C4-2B (cell line): ENCODE measurements at regions not wholly inside any gene's neighbourhood (a gene's known extent, or its start where the extent isn't known, plus 50 kb on each side); places are given as distances from the start of the nearest gene placed in this dataset.

ENCODE experiments used
- H3K27ac ChIP-seq: fragments of 450-650 bp; 2 replicates; pipeline ENCODE4 v1.5.1; 2017
- CTCF ChIP-seq: fragments of 450-650 bp; conservative IDR thresholded peaks from 2 replicates; pipeline ENCODE4 v1.5.1; 2017; ENCODE audit warnings: mild to moderate bottlenecking
- ZFX ChIP-seq: fragments of 450-650 bp; IDR thresholded peaks from 2 replicates; pipeline ENCODE4 v1.6.1; 2017

DNA sequence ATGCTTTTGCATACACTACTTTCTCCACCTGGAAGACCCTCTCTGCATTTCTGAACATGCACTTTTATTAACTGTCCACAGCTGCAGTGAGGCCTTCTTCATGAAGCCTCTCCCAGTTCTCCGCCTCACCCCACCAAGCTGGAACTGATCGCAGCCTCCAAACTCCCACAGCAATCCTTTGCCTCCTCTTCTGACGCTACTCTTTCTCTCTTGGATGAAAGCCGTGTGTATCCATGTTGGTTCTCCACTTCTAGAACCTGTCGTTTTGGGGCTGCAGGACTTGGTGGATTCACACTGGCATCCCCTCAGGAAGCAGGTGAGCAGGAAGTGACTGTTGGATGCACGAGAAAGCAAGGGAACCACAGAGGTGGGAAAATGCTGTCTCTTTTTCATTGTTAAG is 288.6 kb downstream of the MYCN start:
- H3K27ac ChIP-seq = no peak overlapping the region
- no peak for TF ChIP-seq ZFX
- no peak for TF ChIP-seq CTCF

DNA sequence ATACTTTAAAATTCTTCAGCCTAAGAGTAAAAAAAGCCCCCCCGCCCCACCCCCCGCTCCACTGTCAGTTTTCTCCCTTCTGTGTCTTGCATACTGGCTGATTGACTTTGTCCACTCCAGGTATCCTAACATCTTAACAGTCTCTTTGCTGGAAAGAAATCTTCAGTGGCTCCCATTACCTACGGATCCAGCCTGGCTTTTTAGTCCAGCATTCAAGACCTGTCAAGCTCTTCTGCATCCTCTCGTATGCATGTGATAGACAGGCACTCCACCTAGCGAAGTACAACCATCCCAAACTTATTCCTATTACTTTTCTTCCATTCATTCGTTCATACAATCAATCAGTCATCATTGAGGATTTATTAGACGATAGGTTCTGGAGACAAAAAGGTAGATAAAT is 288.1 kb downstream of the MYCN start:
- no peak overlapping the region for H3K27ac ChIP-seq
- TF ChIP-seq CTCF (no peak), ZFX (no peak)

DNA sequence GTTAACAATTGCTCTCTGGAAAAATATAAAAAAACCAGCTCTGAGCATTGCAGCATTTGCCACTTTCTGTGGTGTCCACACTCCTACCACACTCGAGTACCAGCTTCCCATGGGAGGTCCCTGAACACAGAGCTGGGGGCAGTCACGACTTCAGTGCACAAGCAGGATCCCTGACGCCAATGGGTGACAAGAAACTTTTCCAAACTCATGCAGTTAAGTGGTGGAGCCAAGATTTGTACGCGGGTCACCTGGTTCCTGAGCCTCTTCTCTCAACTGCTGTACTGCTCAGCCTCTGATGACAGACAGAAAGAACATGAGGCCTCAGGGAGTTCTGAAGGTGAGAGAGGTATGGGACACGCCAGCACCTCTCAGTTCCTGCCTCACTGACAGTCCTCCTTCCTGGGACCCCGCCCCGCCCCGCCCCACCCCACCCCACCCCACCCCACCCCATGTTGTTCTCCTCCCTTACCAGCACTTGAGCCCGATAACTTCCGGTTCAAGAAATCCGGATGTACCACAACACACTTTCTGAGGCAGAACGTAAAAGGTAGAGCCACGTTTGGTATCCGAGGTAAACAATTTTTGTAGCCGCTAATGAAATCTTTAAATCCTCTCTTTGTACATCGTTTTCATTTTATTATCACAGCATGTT is 287.6 kb downstream of the MYCN start:
- no peak overlapping the region for H3K27ac ChIP-seq
- no peak for TF ChIP-seq CTCF
- TF ChIP-seq ZFX = no peak

- H3K27ac ChIP-seq = no peak overlapping the region
- TF ChIP-seq ZFX (no peak), CTCF (no peak)
Observed at GRCh38 chr2:16226943-16227664, 286.8 kb downstream of the MYCN start.

DNA sequence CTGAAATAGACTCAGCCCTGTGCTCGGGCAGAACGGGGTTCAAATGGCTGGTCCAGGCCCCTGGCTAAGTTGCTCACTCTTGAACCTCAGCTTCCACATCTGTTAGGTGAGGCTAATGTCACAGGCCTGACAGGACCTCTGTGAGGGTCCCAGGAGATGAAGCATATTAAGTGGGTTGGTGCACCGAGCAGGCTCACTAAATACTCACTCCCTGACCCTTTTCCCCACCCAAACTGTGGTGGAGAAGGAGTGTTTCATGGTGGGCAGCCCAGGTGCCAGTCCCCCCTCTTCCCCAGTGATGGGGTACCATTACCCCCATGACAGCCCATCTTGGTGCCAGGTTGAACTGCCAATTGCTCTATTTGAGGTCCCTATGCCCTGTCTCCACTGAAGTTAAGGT is 286.0 kb downstream of the MYCN start:
- no peak for TF ChIP-seq ZFX
- no peak for TF ChIP-seq CTCF
- no peak overlapping the region for H3K27ac ChIP-seq

GRCh38 chr2:16225545-16225944 is 285.2 kb downstream of the MYCN start:
- H3K27ac ChIP-seq = no peak overlapping the region
- TF ChIP-seq ZFX = no peak
- TF ChIP-seq CTCF = no peak

DNA sequence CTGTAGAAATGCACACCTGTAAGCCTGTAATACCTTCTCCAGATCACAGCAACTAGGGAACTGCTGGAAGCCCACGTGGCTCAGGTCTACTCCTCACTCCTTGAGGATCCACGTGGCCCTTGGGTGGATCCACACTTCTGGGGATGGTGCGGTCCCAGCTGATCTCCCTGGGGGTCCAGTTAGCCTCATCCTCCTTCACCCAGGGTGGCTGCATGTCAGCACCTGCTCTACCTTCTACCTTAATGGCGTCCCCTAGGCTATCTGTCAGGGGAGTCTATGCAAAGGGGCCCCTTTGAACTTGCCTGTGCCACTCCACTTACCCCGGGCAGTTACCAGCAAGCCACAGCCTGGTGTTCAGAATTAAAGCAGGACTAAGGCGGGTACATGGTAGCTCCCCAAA is 284.7 kb downstream of the MYCN start:
- H3K27ac ChIP-seq = no peak overlapping the region
- TF ChIP-seq ZFX = no peak
- TF ChIP-seq CTCF = no peak
